ENCODE measurements at regions not wholly inside any gene's neighbourhood (a gene's known extent, or its start where the extent isn't known, plus 50 kb on each side); places are given as distances from the start of the nearest gene placed in this dataset.
"Not testable (repeated sequence)": the region's sequence is repeated elsewhere in the genome, so short reads cannot be mapped to it uniquely, and the experiment has no call there.

DNA sequence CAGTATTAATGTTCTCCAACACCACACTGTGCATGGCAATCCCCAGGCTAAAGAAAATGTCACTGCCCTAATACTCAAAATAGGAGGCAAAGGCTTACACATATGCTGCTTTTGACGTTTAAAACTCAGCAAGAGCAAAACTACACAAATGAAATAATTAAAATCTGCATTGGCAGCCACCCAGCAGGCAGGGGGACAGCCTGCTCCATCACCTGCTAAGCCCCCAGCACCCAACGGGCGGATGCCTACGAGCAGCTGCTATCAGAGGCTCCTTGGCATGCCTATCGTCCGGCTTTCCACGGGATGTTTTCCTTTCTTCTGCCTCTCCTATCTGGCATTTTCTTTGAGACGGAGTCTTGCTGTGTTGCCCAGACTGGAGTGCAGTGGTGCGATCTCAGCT lies 337.5 kb downstream of the SOX9 start:
- no peak for DNase-seq

- no peak for DNase-seq
Measured at GRCh38 chr17:72460711-72461110, 339.9 kb downstream of the SOX9 start.

DNA sequence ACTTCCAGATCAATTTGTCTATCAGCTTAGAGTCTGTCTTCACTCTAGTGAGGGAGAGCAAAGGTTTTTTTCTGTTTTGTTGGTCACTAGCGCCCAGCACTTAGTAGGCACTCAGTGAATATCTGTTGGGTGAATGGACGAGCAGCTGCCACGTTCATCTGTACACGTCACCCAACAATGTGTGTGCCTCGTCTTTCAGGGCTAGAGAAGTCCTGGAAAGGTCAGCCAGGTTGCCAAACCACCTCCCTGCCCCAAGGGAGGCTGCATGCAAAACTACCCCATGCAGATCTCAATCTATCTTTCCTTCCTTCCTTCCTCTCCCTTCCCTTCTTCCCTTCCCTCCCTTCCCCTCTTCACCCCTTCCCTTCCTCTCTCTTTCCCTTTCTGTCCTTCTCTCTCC lies 340.9 kb downstream of the SOX9 start:
- no peak for DNase-seq

- DNase-seq: no peak
Measured at GRCh38 chr17:72462407-72462806, 341.6 kb downstream of the SOX9 start.

DNA sequence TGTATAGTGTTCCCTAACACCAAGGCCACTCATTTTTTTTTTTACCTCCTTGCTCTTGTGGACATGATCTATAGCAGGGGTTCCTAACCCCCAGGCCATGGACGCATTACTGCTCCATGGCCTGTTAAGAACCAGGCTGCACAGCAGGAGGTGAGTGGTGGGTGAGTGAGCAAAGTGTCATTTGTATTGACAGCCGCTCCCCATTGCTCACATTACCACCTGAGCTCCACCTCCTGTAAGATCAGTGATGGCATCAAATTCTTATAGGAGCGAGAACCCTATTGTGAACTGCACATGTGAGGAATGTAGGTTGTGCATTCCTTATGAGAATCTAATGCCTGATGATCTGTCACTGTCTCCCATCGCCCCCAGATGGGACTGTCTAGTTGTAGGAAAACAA lies 342.0 kb downstream of the SOX9 start:
- no peak for DNase-seq

DNA sequence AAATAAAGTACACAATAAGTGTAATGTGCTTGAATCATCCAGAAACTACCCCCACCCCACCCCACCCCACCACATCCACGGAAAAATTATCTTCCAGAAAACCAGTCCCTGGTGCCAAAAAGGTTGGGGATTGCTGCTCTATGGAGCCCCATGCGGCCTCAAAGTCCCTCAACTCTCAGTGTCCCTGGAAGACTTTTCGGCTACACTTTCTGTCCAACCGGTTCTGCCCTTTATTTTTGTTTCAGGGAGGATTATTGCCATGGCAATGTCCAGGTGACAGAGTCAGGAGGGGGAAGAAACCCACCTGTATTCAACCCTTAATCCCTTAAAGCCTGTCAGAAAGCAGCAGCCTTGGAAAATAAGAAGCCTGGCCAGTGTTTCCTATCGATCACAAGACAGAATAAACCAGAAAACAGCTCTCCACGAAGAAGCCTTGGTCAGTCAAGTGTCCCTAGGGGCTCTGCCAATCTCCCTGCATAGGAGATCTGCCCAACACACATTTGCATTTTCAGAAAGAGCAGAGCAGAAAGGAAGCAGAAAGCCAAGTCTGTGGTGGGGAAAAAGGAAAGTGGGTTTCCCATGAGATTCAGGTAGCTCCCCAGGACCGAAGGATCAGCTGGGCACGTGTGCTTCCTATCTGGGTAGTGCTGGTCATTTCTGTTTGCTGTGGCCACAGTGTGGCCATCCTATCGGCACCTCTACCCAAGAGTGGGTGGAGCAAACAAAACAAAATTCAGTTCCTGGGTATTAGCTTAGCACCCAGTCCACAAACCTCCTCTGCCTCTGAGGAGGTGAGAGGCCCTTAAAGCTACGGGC lies 342.7 kb downstream of the SOX9 start:
- DNase-seq: no peak

- not testable (repeated sequence) for DNase-seq
Measured at GRCh38 chr17:72464221-72464620, 343.4 kb downstream of the SOX9 start.

- DNase-seq: no peak
Measured at GRCh38 chr17:72465191-72466024, 344.6 kb downstream of the SOX9 start.

DNA sequence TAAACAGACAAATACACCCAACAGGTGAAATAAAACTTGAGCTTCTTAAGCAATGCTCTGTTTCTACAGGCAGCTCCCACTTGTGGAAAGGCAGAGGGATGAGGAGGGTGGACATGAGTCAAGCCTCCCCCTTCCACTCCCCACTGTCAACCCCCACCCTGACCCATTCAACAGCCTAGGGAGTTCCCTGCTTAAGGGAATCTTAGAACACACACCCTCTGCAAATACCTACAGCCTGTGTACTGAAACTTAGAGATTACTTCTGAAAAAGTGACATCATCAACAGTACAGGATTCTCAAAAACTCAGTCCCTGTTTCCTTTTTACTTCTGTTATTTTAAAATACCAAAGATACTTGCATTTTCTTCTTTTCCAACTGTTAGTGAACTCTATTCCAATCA lies 345.4 kb downstream of the SOX9 start:
- DNase-seq: no peak

DNA sequence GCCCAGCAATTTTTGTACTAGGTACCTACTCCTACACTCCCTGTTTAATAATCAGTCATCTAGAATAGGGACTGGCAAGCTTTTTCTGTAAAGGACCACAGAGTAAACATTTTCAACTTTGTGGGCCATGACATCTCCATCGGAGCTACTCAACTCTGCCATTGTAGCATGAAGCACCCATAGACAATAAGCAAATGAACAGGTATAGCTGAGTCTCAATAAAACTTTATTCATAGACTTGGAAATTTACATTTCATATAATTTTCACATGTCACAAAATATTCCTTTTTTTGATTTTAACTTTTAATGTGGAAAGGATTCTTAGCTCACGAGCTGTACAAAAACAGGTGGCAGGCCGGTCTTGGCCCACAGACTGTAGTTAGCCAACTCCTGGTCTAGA lies 345.8 kb downstream of the SOX9 start:
- no peak for DNase-seq

GRCh38 chr17:72467841-72468653 lies 347.2 kb downstream of the SOX9 start:
- DNase-seq: no peak

DNA sequence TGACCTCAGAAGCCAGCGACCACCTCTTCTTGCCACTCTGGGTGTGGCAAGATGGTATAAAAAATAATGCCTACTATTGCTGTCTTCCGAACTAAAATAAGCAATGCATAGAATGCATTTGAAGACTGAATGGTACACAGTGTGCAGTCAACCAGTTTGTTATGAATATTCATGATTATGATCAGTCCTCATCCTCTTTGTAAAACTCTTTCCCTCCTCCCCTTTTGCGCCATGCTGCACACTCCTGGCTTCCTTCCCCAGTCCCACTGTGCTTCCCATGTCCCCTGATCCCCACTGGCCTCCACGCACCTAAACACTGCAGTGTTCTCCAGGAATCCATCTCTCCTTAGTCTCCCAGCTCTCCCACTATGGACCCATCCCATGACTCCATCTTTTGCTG lies 348.0 kb downstream of the SOX9 start:
- DNase-seq: no peak

GRCh38 chr17:72470121-72470705 lies 349.4 kb downstream of the SOX9 start:
- DNase-seq: no peak

DNA sequence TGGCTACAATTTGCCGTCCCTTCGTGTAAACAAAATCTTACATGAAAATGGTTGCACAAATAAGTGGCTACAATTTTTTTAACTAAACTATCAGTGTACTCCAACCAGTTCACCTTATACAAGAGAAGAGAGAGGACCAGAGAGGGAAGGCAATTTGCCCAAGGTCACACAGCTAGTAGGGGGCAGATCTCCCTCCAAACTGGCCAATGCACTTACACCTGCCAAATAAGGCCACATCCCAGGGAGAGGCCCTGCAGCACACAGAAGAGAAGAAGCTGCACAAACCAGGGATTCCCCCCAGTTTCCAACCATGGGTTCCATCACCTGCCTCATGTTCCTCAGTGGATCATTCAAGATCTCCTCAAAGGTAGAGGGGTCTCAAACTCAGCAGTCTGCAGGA lies 349.9 kb downstream of the SOX9 start:
- DNase-seq: no peak

GRCh38 chr17:72471296-72471695 lies 350.5 kb downstream of the SOX9 start:
- no peak for DNase-seq

DNA sequence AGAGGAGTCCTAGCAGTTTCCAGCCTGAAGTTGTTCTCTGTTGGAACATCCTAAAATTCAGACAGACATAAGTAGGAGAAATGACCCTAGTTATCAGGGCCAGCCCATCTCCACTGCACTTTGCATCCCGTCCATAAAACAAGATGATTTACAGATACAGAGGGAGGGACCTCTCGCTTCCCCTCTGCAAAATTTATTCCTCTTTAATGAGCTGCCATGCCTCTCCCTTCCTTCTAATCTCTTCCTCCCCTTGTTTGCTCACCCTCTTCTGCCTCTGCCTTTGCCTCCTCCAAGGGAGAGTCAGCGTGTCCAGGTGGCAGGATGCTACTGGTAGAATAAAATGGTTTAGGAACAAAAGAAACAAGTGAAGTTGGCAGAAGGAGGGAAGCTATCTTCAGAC lies 351.3 kb downstream of the SOX9 start:
- no peak for DNase-seq

- not testable (repeated sequence) for DNase-seq
Measured at GRCh38 chr17:72472853-72473390, 352.1 kb downstream of the SOX9 start.

GRCh38 chr17:72474243-72474642 lies 353.4 kb downstream of the SOX9 start:
- DNase-seq: no peak

- no peak for DNase-seq
Measured at GRCh38 chr17:72474719-72475477, 354.1 kb downstream of the SOX9 start.

DNA sequence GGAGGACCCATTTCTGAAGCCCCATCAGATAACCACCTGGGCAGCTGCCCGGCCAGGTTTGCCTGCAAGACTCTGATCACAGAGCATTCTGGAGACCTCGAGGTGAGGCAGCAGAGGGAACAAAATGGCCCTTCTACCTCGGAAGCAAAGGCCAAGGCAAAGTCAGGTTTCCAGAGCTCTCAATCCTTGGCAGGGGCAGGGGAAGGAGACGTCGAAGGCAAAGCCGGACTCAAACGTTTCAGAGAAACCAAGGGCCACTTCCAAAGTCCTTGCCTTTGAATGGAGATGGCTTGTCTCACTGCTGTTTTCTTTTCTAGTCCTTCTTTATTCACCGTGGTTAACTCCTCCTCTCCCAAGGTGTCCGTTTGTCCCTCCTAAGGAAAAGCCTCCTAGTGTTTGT lies 355.3 kb downstream of the SOX9 start:
- no peak for DNase-seq

DNA sequence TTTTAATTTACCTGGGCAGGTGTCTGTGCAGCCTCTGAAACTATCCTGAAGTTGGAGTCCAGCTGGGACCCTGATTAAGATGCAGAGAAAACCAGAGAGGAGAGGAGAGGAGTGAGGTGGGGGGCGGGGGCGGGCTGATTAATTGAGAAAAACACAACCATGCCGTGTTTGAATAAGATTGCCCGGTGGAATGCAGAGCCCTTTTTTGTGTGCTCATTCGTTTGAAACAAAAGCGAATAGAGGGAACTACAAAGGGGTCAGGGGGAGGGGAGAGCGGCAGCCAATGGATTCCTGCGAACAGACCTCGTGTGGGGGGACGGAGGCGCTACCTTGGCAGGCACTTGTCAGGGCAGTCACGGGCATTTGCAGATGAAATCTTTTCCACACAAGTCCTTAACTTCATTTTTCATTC lies 355.8 kb downstream of the SOX9 start:
- no peak for DNase-seq

DNA sequence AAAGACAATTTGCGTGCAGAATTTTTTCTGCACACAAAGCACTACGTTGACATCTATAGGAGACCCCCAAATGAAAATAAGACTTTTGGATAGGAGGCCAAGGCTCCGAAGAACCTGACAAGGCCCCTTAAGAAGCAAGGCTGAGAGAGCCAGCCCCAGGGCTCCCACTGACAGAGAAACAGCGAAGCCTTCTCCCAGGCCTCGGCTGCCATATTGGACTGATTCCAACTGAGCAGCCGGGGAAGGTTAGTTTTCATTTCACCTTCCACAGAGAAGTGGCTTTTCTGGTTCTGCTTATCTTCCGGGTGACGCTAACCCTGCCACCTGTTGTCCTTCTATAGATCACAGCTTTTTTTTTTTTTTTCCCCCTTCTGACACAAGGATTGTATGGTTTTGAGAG lies 356.7 kb downstream of the SOX9 start:
- DNase-seq: no peak
